ENCODE measurements at regions not wholly inside any gene's neighbourhood (a gene's known extent, or its start where the extent isn't known, plus 50 kb on each side); places are given as distances from the start of the nearest gene placed in this dataset.
"Not testable (repeated sequence)": the region's sequence is repeated elsewhere in the genome, so short reads cannot be mapped to it uniquely, and the experiment has no call there.

GRCh38 chrX:144075432-144075831 lies 191.6 kb downstream of the UBE2NL start:
- no peak overlapping the region for H3K4me2 ChIP-seq (ENCODE audit: low read length)
- H3K36me3 ChIP-seq (ENCODE audit: control insufficient read depth in 1 of 2, insufficient read depth in 2 of 2, low read length in 2 of 2), result no peaks in the 10 kb centered on the region
- no TSS peak for BruUV-seq (replicated peaks)
- DNase-seq (ENCODE audit: low read depth, low spot score), result no peak
- H3K27me3 ChIP-seq (ENCODE audit: insufficient read depth, low read length), result no peaks in the 10 kb centered on the region
- no peaks in the 10 kb centered on the region for H3K9me3 ChIP-seq (ENCODE audit: control insufficient read depth in 1 of 2, insufficient read depth in 1 of 2, low read depth in 1 of 2, low read length in 2 of 2)
- ChIA-PET CTCF (no interaction called here), RAD21 (ENCODE audit: low non-redundant PET in 1 of 2, low total read pairs in 2 of 2, uncharacterized antibody in 2 of 2, unreplicated experiment in 2 of 2) (no interaction called here), POLR2A (no interaction called here)
- no peaks in the 10 kb centered on the region for H4K20me1 ChIP-seq (ENCODE audit: insufficient read depth)
- no peaks in the 10 kb centered on the region for H3K4me1 ChIP-seq (ENCODE audit: control insufficient read depth in 1 of 2, insufficient read depth in 2 of 2, low read length in 2 of 2)
- H3K79me2 ChIP-seq (ENCODE audit: insufficient read depth, low read length), result no peaks in the 10 kb centered on the region
- no peak overlapping the region for H3K4me3 ChIP-seq (replicated peaks in 1 of 2; ENCODE audit: low read depth in 1 of 2, low read length in 2 of 2)
- no peak overlapping the region for H2AFZ ChIP-seq (ENCODE audit: low read depth, low read length, poor library complexity, severe bottlenecking)
- H3K9ac ChIP-seq (ENCODE audit: low read length), result no peak overlapping the region
- TF ChIP-seq SP1 (IDR thresholded peaks at IDR 0.05; ENCODE audit: low read depth), result no peak
- no peak for TF ChIP-seq EZH2phosphoT487 (IDR thresholded peaks at IDR 0.05; ENCODE audit: borderline replicate concordance)
- TF ChIP-seq FOSL1 (IDR thresholded peaks at IDR 0.05; ENCODE audit: low read depth), result no peak
- TF ChIP-seq ZFX (IDR thresholded peaks at IDR 0.05), result no peak
- TF ChIP-seq REST (IDR thresholded peaks at IDR 0.05; ENCODE audit: low read depth), result no peak
- no peak for TF ChIP-seq ELF1 (IDR thresholded peaks at IDR 0.05; ENCODE audit: borderline replicate concordance, low read depth)
- no peak for TF ChIP-seq ATF3 (IDR thresholded peaks at IDR 0.05)
- no peak for TF ChIP-seq EGR1 (IDR thresholded peaks at IDR 0.05; ENCODE audit: low read depth)
- no peak for ATAC-seq
- H3K27ac ChIP-seq (ENCODE audit: low read depth, low read length), result no peak overlapping the region
- no peaks in the 10 kb centered on the region for H3K9me2 ChIP-seq (ENCODE audit: insufficient read depth)
- intact Hi-C loops (cut with micrococcal nuclease), result no loop called here

- H4K20me1 ChIP-seq (ENCODE audit: insufficient read depth); RAD21 ChIA-PET (ENCODE audit: low non-redundant PET in 1 of 2, low total read pairs in 2 of 2, uncharacterized antibody in 2 of 2, unreplicated experiment in 2 of 2); H3K9ac ChIP-seq (ENCODE audit: low read length); H2AFZ ChIP-seq (ENCODE audit: low read depth, low read length, poor library complexity, severe bottlenecking); H3K4me2 ChIP-seq (ENCODE audit: low read length); CTCF ChIA-PET; POLR2A ChIA-PET; H3K79me2 ChIP-seq (ENCODE audit: insufficient read depth, low read length); BruUV-seq (replicated peaks); H3K9me2 ChIP-seq (ENCODE audit: insufficient read depth); H3K27ac ChIP-seq (ENCODE audit: low read depth, low read length); H3K36me3 ChIP-seq (ENCODE audit: control insufficient read depth in 1 of 2, insufficient read depth in 2 of 2, low read length in 2 of 2); ATAC-seq; H3K4me1 ChIP-seq (ENCODE audit: control insufficient read depth in 1 of 2, insufficient read depth in 2 of 2, low read length in 2 of 2); H3K9me3 ChIP-seq (ENCODE audit: control insufficient read depth in 1 of 2, insufficient read depth in 1 of 2, low read depth in 1 of 2, low read length in 2 of 2); H3K4me3 ChIP-seq (replicated peaks in 1 of 2; ENCODE audit: low read depth in 1 of 2, low read length in 2 of 2); H3K27me3 ChIP-seq (ENCODE audit: insufficient read depth, low read length); DNase-seq (ENCODE audit: low read depth, low spot score); intact Hi-C loops (cut with micrococcal nuclease): not testable (repeated sequence)
Observed at GRCh38 chrX:144082237-144082636, 198.4 kb downstream of the UBE2NL start.

GRCh38 chrX:144089674-144090073 lies 205.8 kb downstream of the UBE2NL start:
- POLR2A ChIA-PET; ATAC-seq; H3K9ac ChIP-seq (ENCODE audit: low read length); H3K4me2 ChIP-seq (ENCODE audit: low read length); DNase-seq (ENCODE audit: low read depth, low spot score); BruUV-seq (replicated peaks); H4K20me1 ChIP-seq (ENCODE audit: insufficient read depth); H3K9me2 ChIP-seq (ENCODE audit: insufficient read depth); H3K9me3 ChIP-seq (ENCODE audit: control insufficient read depth in 1 of 2, insufficient read depth in 1 of 2, low read depth in 1 of 2, low read length in 2 of 2); intact Hi-C loops (cut with micrococcal nuclease); H3K4me3 ChIP-seq (replicated peaks in 1 of 2; ENCODE audit: low read depth in 1 of 2, low read length in 2 of 2); CTCF ChIA-PET; H2AFZ ChIP-seq (ENCODE audit: low read depth, low read length, poor library complexity, severe bottlenecking); H3K79me2 ChIP-seq (ENCODE audit: insufficient read depth, low read length); H3K27me3 ChIP-seq (ENCODE audit: insufficient read depth, low read length); H3K27ac ChIP-seq (ENCODE audit: low read depth, low read length); RAD21 ChIA-PET (ENCODE audit: low non-redundant PET in 1 of 2, low total read pairs in 2 of 2, uncharacterized antibody in 2 of 2, unreplicated experiment in 2 of 2); H3K4me1 ChIP-seq (ENCODE audit: control insufficient read depth in 1 of 2, insufficient read depth in 2 of 2, low read length in 2 of 2); H3K36me3 ChIP-seq (ENCODE audit: control insufficient read depth in 1 of 2, insufficient read depth in 2 of 2, low read length in 2 of 2): not testable (repeated sequence)
